ENCODE measurements at regions not wholly inside any gene's neighbourhood (a gene's known extent, or its start where the extent isn't known, plus 50 kb on each side); places are given as distances from the start of the nearest gene placed in this dataset.
"Not testable (repeated sequence)": the region's sequence is repeated elsewhere in the genome, so short reads cannot be mapped to it uniquely, and the experiment has no call there.

DNA sequence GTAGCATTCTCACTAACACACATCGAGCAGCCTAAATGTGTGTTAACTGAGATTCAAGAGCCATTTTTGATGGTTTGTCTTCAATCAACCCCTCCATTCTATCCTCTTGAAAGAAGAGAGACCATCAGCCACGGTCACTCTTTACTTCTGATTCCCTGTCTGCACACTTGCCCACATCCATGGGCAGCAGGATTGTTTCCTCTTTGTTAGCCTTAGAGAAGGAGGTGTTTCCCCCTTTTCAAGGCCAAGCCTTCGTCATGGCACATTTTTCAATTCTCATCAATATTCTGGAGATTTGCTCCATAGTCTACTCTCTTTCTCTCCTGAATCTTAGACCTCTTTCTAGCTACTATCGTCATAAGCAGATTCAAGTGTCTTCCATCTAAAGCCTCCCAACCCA is 522.4 kb upstream of the NAALADL2 start:
- DNase-seq (ENCODE audit: low read depth in 3 of 3) = no peak

DNA sequence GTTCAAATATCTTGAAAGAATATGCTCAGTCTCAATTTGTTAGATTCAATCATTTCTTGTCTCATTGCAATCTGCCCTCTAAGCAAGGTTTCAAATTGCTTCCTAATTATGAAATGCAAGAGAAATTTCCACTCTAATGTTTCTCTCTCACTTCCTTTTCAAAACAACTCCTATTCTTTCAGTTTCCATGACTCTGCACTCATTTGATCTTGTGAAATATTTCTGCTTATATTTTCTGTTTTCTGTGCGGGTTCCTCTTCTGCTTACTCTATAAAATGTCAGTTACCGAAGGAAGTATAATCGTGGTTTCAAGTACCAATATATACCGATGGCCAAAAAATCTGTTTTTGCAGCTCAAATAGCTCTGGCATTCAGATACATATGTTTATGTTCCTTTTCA is 521.9 kb upstream of the NAALADL2 start:
- no peak for DNase-seq (ENCODE audit: low read depth in 3 of 3)

DNA sequence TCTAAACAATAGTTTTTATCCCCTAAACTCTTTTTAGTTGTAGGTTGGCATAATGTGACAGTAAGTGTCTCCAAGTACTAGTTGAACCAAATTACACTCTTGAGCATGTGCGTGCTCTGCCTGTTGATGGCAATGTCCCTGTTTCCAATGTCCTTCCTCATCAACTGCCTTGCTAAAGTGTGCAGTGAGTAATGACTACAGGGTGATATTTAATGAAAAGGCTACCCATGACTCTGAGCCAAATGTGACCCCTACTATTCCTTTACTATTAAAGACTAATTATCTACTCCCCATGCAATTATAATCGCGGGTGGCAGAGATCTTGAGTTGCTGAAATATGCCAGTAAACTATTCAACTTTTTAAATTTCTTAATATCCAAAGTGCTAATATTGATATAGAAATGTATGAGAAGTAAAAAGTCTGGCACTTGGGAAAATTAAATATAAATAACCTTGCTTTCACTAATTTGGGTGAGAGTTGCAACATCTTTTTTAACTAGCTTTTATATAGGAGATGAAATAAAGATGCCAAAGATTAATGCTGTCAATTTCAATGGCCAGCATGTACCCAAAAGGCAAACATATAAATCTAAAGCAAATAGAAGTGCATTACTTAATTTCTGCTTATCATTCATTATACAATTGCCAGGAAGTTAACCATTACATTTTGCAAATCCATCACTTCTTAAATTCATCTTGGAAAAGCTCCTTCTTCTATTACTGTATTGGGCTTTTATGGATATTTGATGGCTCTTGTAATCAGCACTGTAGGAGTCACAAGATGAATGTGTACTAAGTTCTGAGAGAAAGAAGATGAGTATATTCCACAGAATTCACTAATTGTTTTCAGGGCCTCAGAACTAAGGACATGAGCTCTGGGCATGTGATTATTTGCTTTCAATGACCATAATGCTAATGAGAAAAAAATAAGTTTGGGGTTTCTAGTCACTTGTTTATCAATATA is 518.2 kb upstream of the NAALADL2 start:
- DNase-seq (ENCODE audit: low read depth in 3 of 3) = no peak

DNA sequence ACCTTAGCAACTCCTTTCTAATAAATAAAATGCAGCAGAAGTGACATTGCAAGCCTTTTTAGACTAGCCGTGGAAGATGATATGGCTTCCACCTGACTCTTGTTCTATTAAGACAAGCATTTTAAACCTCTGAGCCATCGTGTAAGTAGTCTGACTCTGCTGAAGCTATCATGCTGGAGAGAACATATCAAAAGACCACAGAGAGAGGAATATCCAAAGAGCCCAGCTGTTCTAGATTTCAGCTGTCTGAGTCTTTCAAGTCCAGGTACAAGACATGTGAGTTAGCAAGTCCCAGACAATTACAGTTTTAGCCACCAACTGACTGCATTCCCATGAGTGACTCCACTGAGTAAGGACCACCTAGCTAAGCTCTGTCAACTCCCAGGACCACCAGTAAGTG is 517.0 kb upstream of the NAALADL2 start:
- DNase-seq (ENCODE audit: low read depth in 3 of 3) = no peak

DNA sequence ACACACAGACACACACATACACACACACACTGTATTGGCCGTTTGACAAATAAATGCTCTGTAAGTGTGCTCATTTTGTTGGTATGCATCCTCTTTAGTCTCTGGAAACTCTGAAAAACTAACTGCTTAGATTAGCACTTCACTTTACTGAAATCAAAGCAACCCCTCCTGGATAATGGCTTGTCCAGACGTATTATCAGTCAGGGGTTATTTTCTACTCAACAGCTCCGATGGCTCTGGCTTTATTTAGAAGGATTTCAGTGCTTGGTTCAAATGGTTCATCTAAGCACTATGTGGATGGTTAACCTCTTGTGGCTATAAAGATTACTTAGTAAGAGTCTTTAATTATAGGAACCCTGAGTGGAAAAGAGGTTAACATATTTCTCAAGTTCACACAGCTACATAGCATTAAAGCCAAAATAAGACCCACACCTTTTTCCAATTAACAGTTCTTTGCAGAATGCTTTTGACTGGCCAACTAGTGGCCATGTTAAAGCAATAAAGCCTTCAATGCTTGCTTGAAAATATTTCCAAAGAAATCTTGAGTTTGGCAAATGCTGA is 516.1 kb upstream of the NAALADL2 start:
- DNase-seq (ENCODE audit: low read depth in 3 of 3) = no peak

DNA sequence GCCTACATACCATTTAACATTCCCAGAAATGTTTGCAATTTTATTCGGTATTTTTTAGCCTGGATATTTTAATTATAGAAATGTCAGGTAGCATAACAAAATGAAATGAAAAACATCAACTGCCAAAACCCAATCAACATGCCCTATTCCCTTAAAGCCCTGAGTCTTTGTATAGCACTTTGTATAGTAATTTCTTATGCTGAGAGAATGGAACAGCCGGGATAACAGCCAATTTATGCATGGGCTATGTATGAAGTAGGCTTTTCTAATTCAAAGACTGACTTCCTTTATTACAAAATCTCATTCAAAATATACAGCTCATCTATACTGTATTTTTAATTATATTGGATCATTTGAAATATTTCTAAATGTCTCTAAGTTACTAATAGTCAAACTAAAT is 513.0 kb upstream of the NAALADL2 start:
- no peak for DNase-seq (ENCODE audit: low read depth in 3 of 3)

DNA sequence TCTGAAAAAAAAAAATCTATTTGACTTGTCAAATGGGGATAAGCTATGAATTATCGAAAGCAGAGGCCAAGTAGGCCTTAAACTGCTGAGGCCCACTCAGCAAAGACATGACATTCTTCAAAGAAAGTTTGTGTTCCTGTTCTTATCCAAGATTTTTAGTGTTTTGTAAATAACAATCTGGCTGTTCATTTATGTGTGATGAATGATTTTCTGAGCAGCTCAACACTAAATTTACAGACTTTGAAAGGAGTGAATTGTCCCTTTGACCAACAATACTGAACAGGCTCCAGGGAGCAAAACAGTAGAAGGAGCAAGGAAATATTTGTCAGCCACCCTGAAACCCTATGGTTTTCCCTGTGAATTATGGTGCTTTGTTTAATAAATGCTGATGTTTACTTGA is 512.6 kb upstream of the NAALADL2 start:
- DNase-seq (ENCODE audit: low read depth in 3 of 3) = no peak

DNA sequence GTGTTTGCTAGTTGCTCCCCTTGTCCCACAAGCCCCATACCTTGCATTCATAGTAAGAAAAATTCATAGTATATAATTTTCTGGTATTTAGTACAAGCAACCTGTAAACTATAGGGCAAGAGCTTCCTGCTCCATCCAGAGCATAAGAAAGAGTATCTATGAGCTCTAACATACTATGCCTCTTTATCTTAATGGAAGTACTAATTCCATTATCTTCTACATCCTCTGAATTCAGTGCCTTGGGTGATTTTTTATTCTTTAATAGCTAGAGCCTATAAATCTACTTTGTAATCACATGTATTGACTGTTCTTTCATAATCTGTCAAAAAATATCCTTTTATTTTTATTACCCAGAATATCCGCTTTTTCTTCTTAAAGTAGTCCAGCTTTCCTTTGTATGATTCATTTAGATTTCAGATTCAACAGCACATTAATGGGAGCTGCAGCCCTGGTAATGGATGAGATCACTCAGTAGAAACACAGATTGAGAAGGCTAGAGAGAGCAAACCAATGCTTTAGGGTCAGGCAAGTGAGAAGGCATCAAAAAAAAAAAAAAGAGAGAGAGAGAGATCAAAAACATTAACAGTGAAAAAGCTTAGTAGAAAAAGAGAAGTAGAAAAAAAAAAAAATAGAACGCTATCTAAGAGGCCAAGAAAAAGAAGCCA is 511.5 kb upstream of the NAALADL2 start:
- no peak for DNase-seq (ENCODE audit: low read depth in 3 of 3)

DNA sequence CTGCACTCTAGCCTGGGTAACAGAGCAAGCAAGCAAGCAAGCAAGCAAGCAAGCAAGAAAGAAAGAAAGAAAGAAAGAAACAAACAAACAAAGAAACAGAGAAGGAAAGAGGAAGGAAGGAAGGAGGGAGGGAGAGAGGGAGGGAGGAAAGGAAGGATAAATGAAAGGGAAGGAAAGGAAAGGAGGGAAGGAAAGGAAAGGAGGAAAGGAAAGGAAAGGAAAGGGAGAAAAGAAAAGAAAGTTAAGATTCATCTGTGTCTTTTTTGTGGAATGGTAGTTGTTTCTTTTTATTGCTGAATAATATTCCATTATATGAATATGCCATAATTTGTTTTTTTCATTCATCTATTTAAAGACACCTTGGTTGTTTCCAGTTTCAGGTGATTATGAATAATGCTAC is 506.9 kb upstream of the NAALADL2 start:
- no peak for DNase-seq (ENCODE audit: low read depth in 3 of 3)

DNA sequence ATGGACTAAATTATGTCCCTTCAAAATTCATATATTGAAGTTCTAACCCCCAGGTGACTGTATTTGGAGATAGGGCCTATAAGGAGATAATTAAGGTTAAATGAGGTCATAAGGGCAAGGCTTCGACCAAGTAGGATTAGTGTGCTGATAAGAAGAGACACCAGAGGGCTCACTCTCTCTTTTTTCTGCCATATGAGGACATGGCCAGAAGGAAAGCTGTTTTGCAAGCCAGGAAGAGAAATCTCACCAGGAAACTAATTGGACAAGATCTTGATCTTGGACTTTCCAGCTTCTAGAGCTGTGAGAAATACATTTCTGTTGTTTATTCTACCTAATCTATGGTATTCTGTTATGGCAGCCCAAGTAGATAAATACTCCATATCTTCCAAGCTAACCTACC is 503.6 kb upstream of the NAALADL2 start:
- no peak for DNase-seq (ENCODE audit: low read depth in 3 of 3)

DNA sequence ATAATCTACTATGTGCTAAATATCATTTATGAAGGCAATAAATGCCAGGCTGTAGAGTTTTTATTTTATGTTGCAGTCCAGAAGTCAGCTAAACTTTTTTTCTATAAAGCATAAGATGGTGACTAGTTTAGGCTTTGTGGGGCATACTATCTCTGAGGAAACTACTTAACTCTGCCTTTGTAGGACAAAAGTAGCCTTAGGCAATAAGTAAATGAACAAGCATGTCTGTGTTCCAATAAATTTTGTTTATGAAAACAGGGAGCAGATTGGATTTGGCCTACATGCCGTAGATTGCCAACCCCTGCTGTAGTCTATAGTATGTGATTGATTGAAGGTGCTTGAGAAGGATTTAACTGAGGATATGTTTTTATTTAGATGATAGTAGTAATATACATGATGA is 502.5 kb upstream of the NAALADL2 start:
- no peak for DNase-seq (ENCODE audit: low read depth in 3 of 3)

DNA sequence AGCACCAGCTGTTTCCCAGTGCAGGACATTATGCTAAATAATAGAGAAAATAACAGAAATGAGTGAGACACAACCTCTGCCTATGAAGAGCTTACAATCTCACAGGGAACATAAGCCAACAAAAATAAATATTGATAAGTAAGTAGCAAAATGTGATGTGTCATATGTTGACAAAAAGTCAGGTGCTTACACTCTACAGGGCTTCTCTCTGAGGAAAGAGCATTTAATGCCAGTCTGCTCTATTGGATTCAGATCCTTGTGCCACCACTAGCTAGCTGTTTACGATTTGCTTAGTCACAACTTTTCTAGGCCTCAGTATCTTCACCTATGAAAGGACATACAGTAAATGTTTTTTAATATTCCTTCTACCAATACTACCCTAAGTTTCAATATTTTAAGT is 500.9 kb upstream of the NAALADL2 start:
- no peak for DNase-seq (ENCODE audit: low read depth in 3 of 3)

DNA sequence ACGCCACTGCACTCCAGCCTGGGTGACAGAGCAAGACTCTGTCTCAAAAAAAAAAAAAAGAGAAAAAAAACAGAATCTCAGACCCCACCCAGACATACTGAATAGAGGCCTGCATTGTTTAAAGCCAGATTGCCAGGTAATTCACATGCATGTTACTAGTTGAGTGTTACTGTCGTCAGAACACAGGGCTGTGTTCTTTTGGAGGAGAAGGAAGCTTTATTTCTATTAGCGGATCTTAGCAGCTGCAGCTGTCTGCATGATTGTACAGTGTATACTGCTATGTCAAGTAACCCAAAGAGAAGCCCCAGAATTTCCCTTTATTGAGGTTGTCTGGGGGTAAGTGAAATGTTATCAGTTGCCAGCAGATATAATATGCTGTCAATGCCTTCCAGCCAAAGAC is 496.6 kb upstream of the NAALADL2 start:
- no peak for DNase-seq (ENCODE audit: low read depth in 3 of 3)

DNA sequence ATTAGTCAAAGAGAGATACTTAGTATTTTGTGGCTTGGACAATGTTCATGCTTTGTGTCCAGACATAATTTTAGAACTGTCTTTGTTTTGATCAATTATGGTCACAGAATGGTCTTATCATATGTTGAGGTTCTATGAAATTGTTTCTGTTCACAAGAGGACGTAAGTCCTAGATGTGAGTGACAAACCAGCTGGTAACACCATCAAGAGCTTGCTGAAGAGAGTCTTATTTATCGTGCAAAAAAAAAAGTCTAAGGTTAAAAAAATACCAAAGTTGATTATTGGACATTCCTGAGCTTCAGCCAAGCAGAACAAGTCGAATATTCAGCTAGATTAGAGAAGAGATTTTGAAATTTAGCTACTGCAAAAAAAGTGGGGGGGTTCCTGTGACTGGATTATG is 495.9 kb upstream of the NAALADL2 start:
- DNase-seq (ENCODE audit: low read depth in 3 of 3) = no peak

DNA sequence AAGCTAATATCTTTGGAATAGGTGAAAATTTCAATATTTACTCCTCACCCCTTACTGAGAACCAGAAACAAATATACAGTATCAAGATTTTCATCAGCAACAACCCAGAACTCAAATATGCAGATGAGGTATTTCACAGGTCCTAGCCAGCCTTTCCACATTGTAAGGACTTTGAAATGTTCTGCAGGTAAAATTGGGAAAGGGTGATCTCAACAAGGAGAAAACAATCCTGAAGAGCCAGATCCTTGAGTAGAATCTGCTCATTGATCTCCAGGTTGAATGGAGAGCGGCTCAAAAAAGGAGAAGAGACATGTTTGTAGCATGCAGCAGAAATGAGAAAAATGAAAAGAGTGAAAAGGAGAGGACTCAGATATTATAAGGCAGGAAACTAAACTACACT is 493.3 kb upstream of the NAALADL2 start:
- DNase-seq (ENCODE audit: low read depth in 3 of 3) = no peak

DNA sequence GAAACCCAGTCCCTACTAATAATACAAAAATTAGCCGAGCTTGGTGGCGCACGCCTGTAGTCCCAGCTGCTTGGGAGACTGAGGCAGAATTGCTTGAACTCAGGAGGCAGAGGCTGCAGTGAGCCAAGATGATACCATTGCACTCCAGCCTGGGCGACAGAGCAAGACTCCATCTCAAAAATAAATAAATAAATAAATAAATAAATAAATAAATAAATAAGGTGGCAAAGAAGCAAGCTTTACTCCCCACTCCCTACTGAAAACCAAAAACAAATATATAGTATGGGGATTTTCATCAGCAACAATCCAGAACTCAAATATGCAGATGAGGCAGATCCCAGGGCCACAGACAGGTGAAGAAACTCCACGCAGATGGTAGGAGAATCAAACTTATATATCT is 492.2 kb upstream of the NAALADL2 start:
- not testable (repeated sequence) for DNase-seq (ENCODE audit: low read depth in 3 of 3)

DNA sequence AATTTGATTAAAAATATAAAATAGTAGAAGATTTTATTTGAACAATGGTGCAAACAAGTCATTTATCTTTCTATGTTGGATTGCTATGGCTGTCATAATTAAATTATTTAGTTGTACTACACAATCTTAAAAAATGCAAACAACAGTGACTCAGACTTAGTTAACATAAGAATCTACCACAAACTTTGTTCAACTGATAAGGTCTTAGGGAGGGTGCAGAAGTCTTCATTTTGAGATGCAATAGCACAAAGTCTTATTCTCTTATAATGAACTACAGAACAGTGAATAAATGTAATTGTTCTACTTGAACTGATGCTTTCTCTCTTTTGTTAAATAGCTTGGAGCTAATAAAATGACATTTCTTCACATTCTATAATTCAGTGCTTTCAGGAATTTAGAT is 482.8 kb upstream of the NAALADL2 start:
- DNase-seq (ENCODE audit: low read depth in 3 of 3) = no peak

DNA sequence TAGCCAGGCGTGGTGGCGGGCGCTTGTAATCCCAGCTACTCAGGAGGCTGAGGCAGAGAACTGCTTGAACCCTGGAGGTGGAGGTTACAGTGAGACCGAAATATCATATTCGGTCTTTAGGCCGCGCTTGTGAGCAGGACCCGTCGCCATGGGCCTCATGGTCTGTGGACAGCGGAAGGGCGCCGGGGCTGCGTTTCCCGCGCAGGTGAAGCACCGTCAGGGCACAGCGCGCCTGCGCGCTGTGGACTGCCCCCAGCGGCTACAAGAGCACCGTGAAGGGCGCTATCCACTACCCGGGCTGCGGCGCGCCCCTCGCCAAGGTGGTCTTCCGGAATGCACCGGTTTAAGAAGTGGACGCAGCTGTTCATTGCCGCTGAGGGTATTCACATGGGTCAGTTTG is 482.0 kb upstream of the NAALADL2 start:
- DNase-seq (ENCODE audit: low read depth in 3 of 3) = no peak

DNA sequence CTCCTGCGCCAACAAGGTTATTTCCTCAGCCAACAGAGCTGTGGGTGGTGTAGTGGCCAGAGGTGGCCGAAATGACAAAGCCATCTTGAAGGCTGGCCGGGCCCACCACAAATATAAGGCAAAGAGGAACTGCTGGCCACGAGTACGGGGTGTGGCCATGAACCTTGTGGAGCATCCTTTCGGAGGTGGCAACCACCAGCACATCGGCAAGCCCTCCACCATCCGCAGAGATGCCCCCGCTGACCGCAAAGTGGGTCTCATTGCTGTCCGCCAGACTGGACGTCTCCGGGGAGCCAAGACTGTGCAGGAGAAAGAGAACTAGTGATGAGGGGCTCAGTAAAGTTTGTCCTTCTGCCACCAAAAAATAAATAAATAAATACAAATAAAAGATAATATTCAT is 481.4 kb upstream of the NAALADL2 start:
- DNase-seq (ENCODE audit: low read depth in 3 of 3) = no peak

DNA sequence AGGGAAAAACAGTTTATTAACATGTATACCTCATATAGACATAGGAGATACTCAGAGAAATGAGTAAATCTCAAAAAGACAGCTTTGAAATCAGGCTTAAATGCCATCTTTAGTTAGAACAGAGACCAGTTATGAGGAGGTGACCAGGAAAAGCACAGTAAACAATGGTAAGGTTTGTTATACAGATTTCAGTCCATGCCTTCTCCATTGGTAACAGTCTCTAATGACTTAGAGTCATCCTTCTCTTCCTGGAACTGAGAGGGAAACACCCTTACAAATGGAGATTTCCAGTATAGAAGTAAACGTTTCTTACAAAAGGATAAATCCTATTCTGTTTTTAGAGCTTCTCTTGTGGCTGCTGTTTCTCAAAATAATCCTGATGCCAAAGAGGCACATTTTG is 476.3 kb upstream of the NAALADL2 start:
- DNase-seq (ENCODE audit: low read depth in 3 of 3) = no peak

DNA sequence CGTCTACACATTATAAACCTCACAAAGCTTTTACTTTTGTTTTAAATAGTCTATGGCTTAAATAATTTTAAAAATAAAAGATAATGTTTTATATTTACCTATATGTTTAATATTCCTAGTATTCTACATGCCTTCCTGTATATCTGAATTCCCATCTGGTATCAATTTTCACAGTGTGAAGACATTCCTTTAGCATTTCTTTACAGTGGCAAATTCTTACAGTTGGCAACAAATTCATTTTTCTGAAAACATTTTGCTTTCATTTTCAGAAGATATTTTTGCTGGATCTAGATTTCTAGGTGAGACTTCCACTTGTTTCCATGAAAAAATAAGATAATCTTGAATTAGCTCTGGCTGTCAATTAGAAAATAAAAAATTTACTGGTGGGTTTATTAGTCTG is 471.4 kb upstream of the NAALADL2 start:
- DNase-seq (ENCODE audit: low read depth in 3 of 3) = no peak

DNA sequence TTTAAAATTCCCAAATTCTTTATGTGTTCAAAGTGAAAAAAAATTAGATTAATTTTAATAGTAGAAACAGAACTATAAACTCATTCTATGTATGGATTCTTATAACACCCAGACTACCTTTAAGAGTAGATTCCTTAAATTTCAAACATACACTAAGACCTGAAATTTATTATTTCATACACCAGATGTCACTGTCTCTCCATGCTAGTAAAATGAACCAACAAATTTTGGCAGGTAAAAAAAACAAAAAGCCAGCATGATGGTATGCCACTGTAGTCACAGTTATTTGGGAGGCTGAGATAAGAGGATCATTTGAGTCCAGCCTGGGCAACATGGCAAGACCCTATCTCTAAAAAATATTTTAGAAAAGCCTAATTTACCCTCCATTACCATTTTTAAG is 461.3 kb upstream of the NAALADL2 start:
- DNase-seq (ENCODE audit: low read depth in 3 of 3) = no peak

DNA sequence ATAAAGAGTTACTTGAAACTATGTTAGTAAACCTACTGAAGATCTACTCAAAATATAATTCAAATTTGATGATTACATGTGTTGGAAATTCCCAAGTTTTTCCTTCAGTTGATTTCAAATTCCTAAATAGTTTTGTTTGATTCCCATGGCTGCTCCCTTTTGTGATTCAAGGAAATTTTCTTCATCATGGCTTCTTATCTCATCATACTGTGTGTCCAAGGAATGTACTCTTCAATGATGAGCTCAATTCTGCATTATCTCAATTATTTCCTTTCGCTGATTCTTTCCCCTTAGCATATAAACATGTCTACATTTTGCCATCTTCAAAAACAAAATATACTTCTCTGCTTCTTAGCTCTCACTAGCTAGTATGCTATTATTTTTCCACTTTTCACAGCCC is 460.4 kb upstream of the NAALADL2 start:
- no peak for DNase-seq (ENCODE audit: low read depth in 3 of 3)
